Stimulated activated CD4-positive, alpha-beta T cell treated with anti-CD3 and anti-CD28 coated beads, Interleukin-4, amount 100 ng/mL, for 24 hours (primary cell): ENCODE measurements at regions not wholly inside any gene's neighbourhood (a gene's known extent, or its start where the extent isn't known, plus 50 kb on each side); places are given as distances from the start of the nearest gene placed in this dataset.
"Not testable (repeated sequence)": the region's sequence is repeated elsewhere in the genome, so short reads cannot be mapped to it uniquely, and the experiment has no call there.

Source experiments
- DNase-seq: peaks from one replicate; pipeline ENCODE4 v3.0.0-alpha.2; 2020

- DNase-seq = no peak
Measured at GRCh38 chr19:20385061-20385460, 180.5 kb downstream of the ZNF737 start.

- no peak for DNase-seq
Measured at GRCh38 chr19:20371911-20372310, 193.7 kb downstream of the ZNF737 start.

GRCh38 chr19:20371304-20371703 is 194.3 kb downstream of the ZNF737 start:
- DNase-seq = not testable (repeated sequence)

- DNase-seq = no peak
Measured at GRCh38 chr19:20367811-20368294, 197.7 kb downstream of the ZNF737 start.

- no peak for DNase-seq
Measured at GRCh38 chr19:20365146-20365545, 198.1 kb downstream of the ZNF486 start.

GRCh38 chr19:20359933-20360720 is 193.1 kb downstream of the ZNF486 start:
- no peak for DNase-seq

GRCh38 chr19:20358841-20359465 is 191.9 kb downstream of the ZNF486 start:
- DNase-seq = not testable (repeated sequence)

GRCh38 chr19:20357921-20358320 is 190.9 kb downstream of the ZNF486 start:
- no peak for DNase-seq

- no peak for DNase-seq
Measured at GRCh38 chr19:20351244-20351643, 184.2 kb downstream of the ZNF486 start.

- DNase-seq = no peak
Measured at GRCh38 chr19:20349206-20349605, 182.2 kb downstream of the ZNF486 start.

GRCh38 chr19:20339444-20339843 is 172.4 kb downstream of the ZNF486 start:
- DNase-seq = no peak

GRCh38 chr19:20334760-20335159 is 167.7 kb downstream of the ZNF486 start:
- no peak for DNase-seq

- DNase-seq = no peak
Measured at GRCh38 chr19:20333508-20333907, 166.5 kb downstream of the ZNF486 start.

- DNase-seq = no peak
Measured at GRCh38 chr19:20325151-20325550, 158.1 kb downstream of the ZNF486 start.

- no peak for DNase-seq
Measured at GRCh38 chr19:20321139-20321763, 154.2 kb downstream of the ZNF486 start.

GRCh38 chr19:20320191-20320590 is 153.2 kb downstream of the ZNF486 start:
- no peak for DNase-seq

- DNase-seq = no peak
Measured at GRCh38 chr19:20318616-20319015, 151.6 kb downstream of the ZNF486 start.

- no peak for DNase-seq
Measured at GRCh38 chr19:20315543-20315942, 148.5 kb downstream of the ZNF486 start.

- no peak for DNase-seq
Measured at GRCh38 chr19:20313894-20314293, 146.9 kb downstream of the ZNF486 start.

- DNase-seq = no peak
Measured at GRCh38 chr19:20307127-20307526, 140.1 kb downstream of the ZNF486 start.

GRCh38 chr19:20296314-20296713 is 129.3 kb downstream of the ZNF486 start:
- DNase-seq = not testable (repeated sequence)

GRCh38 chr19:20294181-20294580 is 127.2 kb downstream of the ZNF486 start:
- DNase-seq = no peak

- DNase-seq = not testable (repeated sequence)
Measured at GRCh38 chr19:20292520-20292919, 125.5 kb downstream of the ZNF486 start.

- no peak for DNase-seq
Measured at GRCh38 chr19:20289186-20289585, 122.2 kb downstream of the ZNF486 start.
